ENCODE measurements at regions not wholly inside any gene's neighbourhood (a gene's known extent, or its start where the extent isn't known, plus 50 kb on each side); places are given as distances from the start of the nearest gene placed in this dataset.

DNA sequence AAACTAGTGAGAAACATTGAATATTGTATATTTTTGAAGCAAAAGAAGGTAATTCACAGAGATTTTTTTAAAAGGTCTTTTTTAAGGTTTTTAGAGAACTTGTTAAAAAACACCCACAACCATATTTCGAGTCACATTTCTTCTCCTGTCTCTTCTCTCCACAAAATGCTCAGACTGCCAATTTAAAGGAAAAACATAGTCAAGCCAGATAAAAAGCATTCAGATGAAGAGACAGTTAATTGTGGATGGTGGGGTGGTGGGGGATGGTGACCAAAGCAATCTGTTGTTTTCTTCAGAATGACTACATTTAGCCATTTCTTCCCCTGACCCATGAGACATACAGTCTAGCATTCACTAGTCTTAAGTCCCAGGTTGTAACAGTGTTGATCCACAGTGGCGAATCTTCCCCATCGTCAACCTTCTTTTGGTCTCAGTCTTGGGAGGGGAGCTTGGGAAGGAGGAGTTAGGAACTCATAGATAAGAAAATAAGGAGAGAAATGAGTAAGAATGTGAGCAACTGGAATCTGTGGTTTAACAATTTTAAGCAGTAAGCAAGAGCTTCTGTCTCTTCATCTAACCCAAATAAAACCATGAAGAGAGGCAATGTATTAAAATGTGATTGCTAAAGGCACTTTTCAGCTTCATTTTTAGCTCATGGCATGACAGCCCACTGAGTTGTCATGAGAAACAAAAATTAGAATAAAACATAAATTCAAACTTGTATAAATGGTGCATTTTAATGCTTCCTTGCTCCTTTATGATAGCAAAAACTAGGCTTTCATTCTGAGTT, 413.7 kb upstream of the FSHR start:
- TF ChIP-seq, protein P1, sequence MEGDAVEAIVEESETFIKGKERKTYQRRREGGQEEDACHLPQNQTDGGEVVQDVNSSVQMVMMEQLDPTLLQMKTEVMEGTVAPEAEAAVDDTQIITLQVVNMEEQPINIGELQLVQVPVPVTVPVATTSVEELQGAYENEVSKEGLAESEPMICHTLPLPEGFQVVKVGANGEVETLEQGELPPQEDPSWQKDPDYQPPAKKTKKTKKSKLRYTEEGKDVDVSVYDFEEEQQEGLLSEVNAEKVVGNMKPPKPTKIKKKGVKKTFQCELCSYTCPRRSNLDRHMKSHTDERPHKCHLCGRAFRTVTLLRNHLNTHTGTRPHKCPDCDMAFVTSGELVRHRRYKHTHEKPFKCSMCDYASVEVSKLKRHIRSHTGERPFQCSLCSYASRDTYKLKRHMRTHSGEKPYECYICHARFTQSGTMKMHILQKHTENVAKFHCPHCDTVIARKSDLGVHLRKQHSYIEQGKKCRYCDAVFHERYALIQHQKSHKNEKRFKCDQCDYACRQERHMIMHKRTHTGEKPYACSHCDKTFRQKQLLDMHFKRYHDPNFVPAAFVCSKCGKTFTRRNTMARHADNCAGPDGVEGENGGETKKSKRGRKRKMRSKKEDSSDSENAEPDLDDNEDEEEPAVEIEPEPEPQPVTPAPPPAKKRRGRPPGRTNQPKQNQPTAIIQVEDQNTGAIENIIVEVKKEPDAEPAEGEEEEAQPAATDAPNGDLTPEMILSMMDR (IDR thresholded peaks at IDR 0.05): no peak
- no peak for TF ChIP-seq EP300 (IDR thresholded peaks at IDR 0.05)
- TF ChIP-seq POLR2A (IDR thresholded peaks at IDR 0.05): no peak

Data from ovary (tissue), 3 donors.